SK-N-SH (cell line): ENCODE measurements at regions not wholly inside any gene's neighbourhood (a gene's known extent, or its start where the extent isn't known, plus 50 kb on each side); places are given as distances from the start of the nearest gene placed in this dataset.
"Not testable (repeated sequence)": the region's sequence is repeated elsewhere in the genome, so short reads cannot be mapped to it uniquely, and the experiment has no call there.

Experiments used
- CTCF ChIP-seq: fragments of 200-600 bp; sonication (generic); IDR thresholded peaks from 2 replicates; pipeline ENCODE4 v1.6.1; 2017; ENCODE audit warnings: antibody characterized with exemption, mild to moderate bottlenecking, moderate library complexity
- EP300 ChIP-seq, 2 experiments: IDR thresholded peaks; 2 replicates each; pipeline versions ENCODE4 v1.4.0 to v1.6.1; 2012; ENCODE audit warnings: borderline replicate concordance in 1 of 2, low read depth in 1 of 2, low read length in 1 of 2
- EZH2phosphoT487 ChIP-seq: fragments of 200-600 bp; sonication (generic); IDR thresholded peaks from 2 replicates; pipeline ENCODE4 v1.6.1; 2017; ENCODE audit warnings: low read depth, mixed run types, mild to moderate bottlenecking, antibody characterized with exemption, moderate library complexity, borderline replicate concordance
- FOXM1 ChIP-seq: IDR thresholded peaks from 2 replicates; pipeline ENCODE4 v1.4.0; 2012; ENCODE audit warnings: low read depth, mild to moderate bottlenecking
- JUND ChIP-seq: IDR thresholded peaks from 2 replicates; pipeline ENCODE4 v1.4.0; 2012
- MAX ChIP-seq: IDR thresholded peaks from 2 replicates; pipeline ENCODE4 v1.4.0; 2012; ENCODE audit warnings: low read depth
- MXI1 ChIP-seq: IDR thresholded peaks from 2 replicates; pipeline ENCODE4 v1.6.1; 2012; ENCODE audit warnings: mild to moderate bottlenecking, low read depth, low read length, improper control_type of control experiment
- POLR2AphosphoS5 ChIP-seq: IDR thresholded peaks from 2 replicates; pipeline ENCODE4 v1.6.1; 2012; ENCODE audit warnings: low read depth, low read length
- RAD21 ChIP-seq: IDR thresholded peaks from 2 replicates; pipeline ENCODE4 v1.6.1; 2012; ENCODE audit warnings: mild to moderate bottlenecking, low read length
- REST ChIP-seq: IDR thresholded peaks from 2 replicates; pipeline ENCODE4 v1.6.1; 2012; ENCODE audit warnings: mild to moderate bottlenecking, low read depth, low read length, moderate library complexity
- ZBTB33 ChIP-seq: IDR thresholded peaks from 2 replicates; pipeline ENCODE4 v1.4.0; 2012; ENCODE audit warnings: low read depth, borderline replicate concordance

- not testable (repeated sequence) for TF ChIP-seq EZH2phosphoT487; CTCF; FOXM1; RAD21; POLR2AphosphoS5; MAX; JUND; REST; EP300 (IDR thresholded peaks at IDR 0.05; ENCODE audit: borderline replicate concordance in 1 of 2, low read depth in 1 of 2, low read length in 1 of 2); ZBTB33; MXI1
Observed at GRCh38 chr6:76560851-76561755, 488.6 kb upstream of the IMPG1 start.
